ENCODE measurements at regions not wholly inside any gene's neighbourhood (a gene's known extent, or its start where the extent isn't known, plus 50 kb on each side); places are given as distances from the start of the nearest gene placed in this dataset.

- Histone ChIP-seq H2BK5ac (ENCODE audit: insufficient read length, low read length) (no peak overlapping the region), H4K8ac (replicated peaks; ENCODE audit: insufficient read length, low read depth, low read length) (no peak overlapping the region), H3K4me2 (ENCODE audit: insufficient read depth, insufficient read length, low read length) (no peak overlapping the region), H3K23me2 (ENCODE audit: insufficient read length, low read depth, low read length, poor library complexity, severe bottlenecking) (no peaks in the 10 kb centered on the region), H2AK5ac (ENCODE audit: insufficient read length, low read length) (no peak overlapping the region), H3K14ac (ENCODE audit: insufficient read depth, low read length) (no peak overlapping the region), H3K27me3 (ENCODE audit: insufficient read depth, low read length) (no peaks in the 10 kb centered on the region), H2BK15ac (ENCODE audit: low read depth, low read length) (no peak overlapping the region), H3K9me3 (ENCODE audit: control insufficient read depth, low read depth, low read length) (no peaks in the 10 kb centered on the region), H2BK12ac (ENCODE audit: insufficient read length, low read depth, low read length) (no peak overlapping the region), H3K9ac (ENCODE audit: extremely low read depth, insufficient read length, low read length) (no peak overlapping the region), H4K5ac (ENCODE audit: insufficient read length, low read depth, low read length) (no peak overlapping the region), H3K56ac (ENCODE audit: insufficient read length, low read depth, low read length) (no peak overlapping the region), H2BK120ac (ENCODE audit: low read depth, low read length, poor library complexity, severe bottlenecking) (no peak overlapping the region), H3K18ac (ENCODE audit: insufficient read length, low read depth, low read length) (no peak overlapping the region), H3T11ph (ENCODE audit: low read length) (no peak overlapping the region), H2BK20ac (ENCODE audit: low read depth, low read length, poor library complexity, severe bottlenecking) (no peak overlapping the region), H4K91ac (ENCODE audit: insufficient read length, low read depth, low read length) (no peak overlapping the region), H3K27ac (ENCODE audit: insufficient read length, low read depth, low read length) (no peak overlapping the region), H3K23ac (ENCODE audit: insufficient read length, low read depth, low read length) (no peak overlapping the region), H3K79me1 (ENCODE audit: insufficient read depth, low read depth, low read length, poor library complexity, severe bottlenecking) (no peaks in the 10 kb centered on the region), H2AFZ (ENCODE audit: low read length) (no peak overlapping the region), H3K4me1 (ENCODE audit: insufficient read depth, low read length) (no peaks in the 10 kb centered on the region), H3K4ac (ENCODE audit: low read depth, low read length) (no peak overlapping the region), H4K20me1 (ENCODE audit: control insufficient read depth, insufficient read depth, insufficient read length) (no peaks in the 10 kb centered on the region), H3K79me2 (ENCODE audit: insufficient read depth, low read length) (no peaks in the 10 kb centered on the region)
- Mint-ChIP-seq H3K4me1 (peaks cover 8 to 12% of the 10 kb centered on the region in 2 experiments), H3K27ac (no peak overlapping the region), H3K4me3 (no peak overlapping the region), H3K27me3 (ENCODE audit: low read depth) (peaks cover 3% of the 10 kb centered on the region), H3K9me3 (no peaks in the 10 kb centered on the region), H3K36me3 (ENCODE audit: insufficient read depth in 1 of 3, low read depth in 3 of 3) (no peaks in the 10 kb centered on the region)
- no peak for TF ChIP-seq CTCF (conservative IDR thresholded peaks at IDR 0.05)
- no peak for DNase-seq
- whole genome bisulfite sequencing (ENCODE audit: extremely low coverage, insufficient read length, low lambda C conversion rate) = no CpG with 5 or more reads among the region's 1 CpG
These were observed 232.0 kb downstream of the KCNRG start for GRCh38 chr13:50247223-50247622.

Data from H9 (cell line).